ENCODE measurements at regions not wholly inside any gene's neighbourhood (a gene's known extent, or its start where the extent isn't known, plus 50 kb on each side); places are given as distances from the start of the nearest gene placed in this dataset.

GRCh38 chr9:18250053-18250452 is 223.9 kb upstream of the ADAMTSL1 start:
- Histone ChIP-seq H3K9ac (ENCODE audit: low read depth, low read length, poor library complexity) (no peak overlapping the region), H2AFZ (ENCODE audit: low read length) (no peak overlapping the region), H3K4me2 (ENCODE audit: insufficient read depth, low read length, poor library complexity, severe bottlenecking) (no peak overlapping the region), H4K8ac (ENCODE audit: low read depth, low read length) (no peak overlapping the region), H4K91ac (ENCODE audit: low read depth, low read length, poor library complexity) (no peak overlapping the region), H3K9me3 (replicated peaks in 1 of 2; ENCODE audit: control insufficient read depth in 2 of 2, insufficient read depth in 1 of 2, low read depth in 1 of 2, low read length in 2 of 2) (no peaks in the 10 kb centered on the region), H2BK15ac (ENCODE audit: low read length) (no peak overlapping the region), H2BK5ac (ENCODE audit: low read length) (no peak overlapping the region), H2BK12ac (ENCODE audit: low read length) (no peak overlapping the region), H3K4me3 (ENCODE audit: low read length in 2 of 2) (no peak overlapping the region), H3K27ac (replicated peaks; ENCODE audit: low read length) (no peak overlapping the region), H3K14ac (ENCODE audit: low read length) (no peak overlapping the region), H3K4ac (ENCODE audit: low read length) (no peak overlapping the region), H3K23ac (ENCODE audit: low read depth, low read length, poor library complexity) (no peak overlapping the region), H3K4me1 (ENCODE audit: control insufficient read depth in 2 of 2, insufficient read depth in 1 of 2, low read depth in 1 of 2, low read length in 2 of 2) (no peaks in the 10 kb centered on the region), H3K27me3 (ENCODE audit: control insufficient read depth in 3 of 3, insufficient read depth in 3 of 3, low read depth in 1 of 3, low read length in 3 of 3) (no peaks in the 10 kb centered on the region), H2BK120ac (ENCODE audit: low read depth, low read length) (no peak overlapping the region), H2AK5ac (ENCODE audit: low read depth, low read length) (no peak overlapping the region), H3K36me3 (replicated peaks in 1 of 2; ENCODE audit: control insufficient read depth in 2 of 2, insufficient read depth in 2 of 2, low read length in 2 of 2) (no peaks in the 10 kb centered on the region), H3K18ac (ENCODE audit: low read length) (no peak overlapping the region), H3K79me1 (ENCODE audit: low read depth, low read length) (no peaks in the 10 kb centered on the region)
- no peak for DNase-seq (ENCODE audit: low spot score)

- Histone ChIP-seq H2BK120ac (ENCODE audit: low read depth, low read length) (no peak overlapping the region), H3K4me1 (ENCODE audit: control insufficient read depth in 2 of 2, insufficient read depth in 1 of 2, low read depth in 1 of 2, low read length in 2 of 2) (peaks cover 0 to 2% of the 10 kb centered on the region in 2 donors), H3K27me3 (ENCODE audit: control insufficient read depth in 3 of 3, insufficient read depth in 3 of 3, low read depth in 1 of 3, low read length in 3 of 3) (no peaks in the 10 kb centered on the region), H3K18ac (ENCODE audit: low read length) (no peak overlapping the region), H2AFZ (ENCODE audit: low read length) (no peak overlapping the region), H3K79me1 (ENCODE audit: low read depth, low read length) (no peaks in the 10 kb centered on the region), H3K14ac (ENCODE audit: low read length) (no peak overlapping the region), H3K23ac (ENCODE audit: low read depth, low read length, poor library complexity) (no peak overlapping the region), H3K36me3 (replicated peaks in 1 of 2; ENCODE audit: control insufficient read depth in 2 of 2, insufficient read depth in 2 of 2, low read length in 2 of 2) (no peaks in the 10 kb centered on the region), H2BK12ac (ENCODE audit: low read length) (no peak overlapping the region), H3K9ac (ENCODE audit: low read depth, low read length, poor library complexity) (no peak overlapping the region), H4K8ac (ENCODE audit: low read depth, low read length) (no peak overlapping the region), H2AK5ac (ENCODE audit: low read depth, low read length) (no peak overlapping the region), H3K4me3 (ENCODE audit: low read length in 2 of 2) (no peak overlapping the region), H3K27ac (replicated peaks; ENCODE audit: low read length) (no peak overlapping the region), H2BK5ac (ENCODE audit: low read length) (no peak overlapping the region), H3K9me3 (replicated peaks in 1 of 2; ENCODE audit: control insufficient read depth in 2 of 2, insufficient read depth in 1 of 2, low read depth in 1 of 2, low read length in 2 of 2) (no peaks in the 10 kb centered on the region), H3K4me2 (ENCODE audit: insufficient read depth, low read length, poor library complexity, severe bottlenecking) (no peak overlapping the region), H3K4ac (ENCODE audit: low read length) (no peak overlapping the region), H2BK15ac (ENCODE audit: low read length) (no peak overlapping the region), H4K91ac (ENCODE audit: low read depth, low read length, poor library complexity) (no peak overlapping the region)
- WGBS, 2 donors (ENCODE audit: extremely low coverage in 2 of 2, insufficient read length in 2 of 2, insufficient replicate concordance in 1 of 2), result no CpG with 5 or more reads among the region's 9 CpGs
- DNase-seq (ENCODE audit: low spot score), result no peak
Observed at GRCh38 chr9:18253950-18254349, 220.0 kb upstream of the ADAMTSL1 start.

GRCh38 chr9:18255158-18255629 is 218.8 kb upstream of the ADAMTSL1 start:
- H3K4me3 ChIP-seq (ENCODE audit: low read length in 2 of 2), result no peak overlapping the region
- no peak overlapping the region for H4K91ac ChIP-seq (ENCODE audit: low read depth, low read length, poor library complexity)
- no peak overlapping the region for H3K9ac ChIP-seq (ENCODE audit: low read depth, low read length, poor library complexity)
- H3K9me3 ChIP-seq (replicated peaks in 1 of 2; ENCODE audit: control insufficient read depth in 2 of 2, insufficient read depth in 1 of 2, low read depth in 1 of 2, low read length in 2 of 2), result no peaks in the 10 kb centered on the region
- no peak overlapping the region for H2AFZ ChIP-seq (ENCODE audit: low read length)
- H3K27ac ChIP-seq (replicated peaks; ENCODE audit: low read length), result no peak overlapping the region
- H4K8ac ChIP-seq (ENCODE audit: low read depth, low read length), result no peak overlapping the region
- H3K4ac ChIP-seq (ENCODE audit: low read length), result no peak overlapping the region
- no peak overlapping the region for H3K18ac ChIP-seq (ENCODE audit: low read length)
- no peak overlapping the region for H3K14ac ChIP-seq (ENCODE audit: low read length)
- H3K4me1 ChIP-seq (ENCODE audit: control insufficient read depth in 2 of 2, insufficient read depth in 1 of 2, low read depth in 1 of 2, low read length in 2 of 2), result peaks cover 0 to 2% of the 10 kb centered on the region in 2 donors
- DNase-seq (ENCODE audit: low spot score), result peak; percentile 85
- H2BK5ac ChIP-seq (ENCODE audit: low read length), result no peak overlapping the region
- no peaks in the 10 kb centered on the region for H3K27me3 ChIP-seq (ENCODE audit: control insufficient read depth in 3 of 3, insufficient read depth in 3 of 3, low read depth in 1 of 3, low read length in 3 of 3)
- no peak overlapping the region for H3K4me2 ChIP-seq (ENCODE audit: insufficient read depth, low read length, poor library complexity, severe bottlenecking)
- H3K36me3 ChIP-seq (replicated peaks in 1 of 2; ENCODE audit: control insufficient read depth in 2 of 2, insufficient read depth in 2 of 2, low read length in 2 of 2), result no peaks in the 10 kb centered on the region
- H2AK5ac ChIP-seq (ENCODE audit: low read depth, low read length), result no peak overlapping the region
- H2BK120ac ChIP-seq (ENCODE audit: low read depth, low read length), result no peak overlapping the region
- no peak overlapping the region for H2BK15ac ChIP-seq (ENCODE audit: low read length)
- no peaks in the 10 kb centered on the region for H3K79me1 ChIP-seq (ENCODE audit: low read depth, low read length)
- WGBS, 2 donors (ENCODE audit: extremely low coverage in 2 of 2, insufficient read length in 2 of 2, insufficient replicate concordance in 1 of 2), result no CpG with 5 or more reads among the region's 9 CpGs
- H2BK12ac ChIP-seq (ENCODE audit: low read length), result no peak overlapping the region
- H3K23ac ChIP-seq (ENCODE audit: low read depth, low read length, poor library complexity), result no peak overlapping the region

GRCh38 chr9:18255747-18256146 is 218.2 kb upstream of the ADAMTSL1 start:
- H3K4me2 ChIP-seq (ENCODE audit: insufficient read depth, low read length, poor library complexity, severe bottlenecking), result no peak overlapping the region
- H3K36me3 ChIP-seq (replicated peaks in 1 of 2; ENCODE audit: control insufficient read depth in 2 of 2, insufficient read depth in 2 of 2, low read length in 2 of 2), result no peaks in the 10 kb centered on the region
- no peak overlapping the region for H3K27ac ChIP-seq (replicated peaks; ENCODE audit: low read length)

More at GRCh38 chr9:18255747-18256146, 218.2 kb upstream of the ADAMTSL1 start:
- H4K91ac ChIP-seq (ENCODE audit: low read depth, low read length, poor library complexity), result no peak overlapping the region
- H3K14ac ChIP-seq (ENCODE audit: low read length), result no peak overlapping the region
- no peak for DNase-seq (ENCODE audit: low spot score)
- no peak overlapping the region for H3K23ac ChIP-seq (ENCODE audit: low read depth, low read length, poor library complexity)
- no peaks in the 10 kb centered on the region for H3K79me1 ChIP-seq (ENCODE audit: low read depth, low read length)
- peaks cover 0 to 2% of the 10 kb centered on the region in 2 donors for H3K4me1 ChIP-seq (ENCODE audit: control insufficient read depth in 2 of 2, insufficient read depth in 1 of 2, low read depth in 1 of 2, low read length in 2 of 2)
- no peaks in the 10 kb centered on the region for H3K27me3 ChIP-seq (ENCODE audit: control insufficient read depth in 3 of 3, insufficient read depth in 3 of 3, low read depth in 1 of 3, low read length in 3 of 3)
- no peak overlapping the region for H3K4me3 ChIP-seq (ENCODE audit: low read length in 2 of 2)
- no peak overlapping the region for H2BK5ac ChIP-seq (ENCODE audit: low read length)
- WGBS, 2 donors (ENCODE audit: extremely low coverage in 2 of 2, insufficient read length in 2 of 2, insufficient replicate concordance in 1 of 2), result no CpG with 5 or more reads among the region's 4 CpGs
- H3K4ac ChIP-seq (ENCODE audit: low read length), result no peak overlapping the region
- H2BK15ac ChIP-seq (ENCODE audit: low read length), result no peak overlapping the region
- no peaks in the 10 kb centered on the region for H3K9me3 ChIP-seq (replicated peaks in 1 of 2; ENCODE audit: control insufficient read depth in 2 of 2, insufficient read depth in 1 of 2, low read depth in 1 of 2, low read length in 2 of 2)
- no peak overlapping the region for H4K8ac ChIP-seq (ENCODE audit: low read depth, low read length)
- H2BK12ac ChIP-seq (ENCODE audit: low read length), result no peak overlapping the region
- no peak overlapping the region for H2AK5ac ChIP-seq (ENCODE audit: low read depth, low read length)
- no peak overlapping the region for H3K18ac ChIP-seq (ENCODE audit: low read length)
- no peak overlapping the region for H2AFZ ChIP-seq (ENCODE audit: low read length)
- no peak overlapping the region for H3K9ac ChIP-seq (ENCODE audit: low read depth, low read length, poor library complexity)
- no peak overlapping the region for H2BK120ac ChIP-seq (ENCODE audit: low read depth, low read length)
